HG03432 (cell line): ENCODE measurements at regions not wholly inside any gene's neighbourhood (a gene's known extent, or its start where the extent isn't known, plus 50 kb on each side); places are given as distances from the start of the nearest gene placed in this dataset.

Source experiments
- ATAC-seq: cut with Tn5 transposase; IDR thresholded peaks from one replicate; pipeline ENCODE4 v1.9.1; 2021; ENCODE audit warnings: mild to moderate bottlenecking, moderate library complexity; ENCODE audit not compliant: unreplicated experiment

DNA sequence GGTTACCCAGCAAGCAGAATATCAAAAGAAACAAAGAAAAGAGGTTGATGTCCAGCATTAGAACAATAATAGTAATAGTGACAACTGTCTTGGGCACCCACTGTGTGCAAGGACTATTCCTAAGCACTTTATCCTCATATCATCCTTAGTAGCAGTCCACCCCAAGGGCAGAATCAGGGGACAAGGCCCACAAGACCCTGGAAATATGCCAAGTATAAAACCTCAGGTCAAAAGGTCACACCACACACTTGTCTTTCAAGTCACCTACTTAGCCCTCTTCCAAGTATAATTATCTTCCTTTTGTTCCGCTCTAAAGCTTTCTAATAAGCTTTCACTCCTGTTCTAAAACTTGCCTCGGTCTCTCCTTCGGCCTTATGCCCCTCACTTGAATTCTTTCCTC is 124.0 kb upstream of the STT3B start:
- ATAC-seq = no peak

DNA sequence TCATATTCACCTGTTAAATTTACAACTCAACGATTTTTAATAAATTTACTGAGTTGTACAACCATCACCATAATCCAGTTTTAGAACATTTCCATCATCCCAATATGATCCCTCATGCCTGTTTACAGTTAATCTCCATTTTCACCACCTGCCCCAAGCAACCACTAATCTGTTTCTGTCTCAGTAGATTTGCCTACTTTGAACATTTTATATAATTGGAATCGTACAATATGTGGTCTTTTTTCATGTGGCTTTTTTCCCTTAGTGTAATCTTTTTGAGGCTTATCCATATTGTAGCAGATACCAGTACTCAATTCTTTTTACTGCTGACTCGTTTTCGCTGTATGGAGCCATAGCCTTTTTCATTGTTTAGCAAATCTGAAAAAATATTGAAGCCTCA is 123.3 kb upstream of the STT3B start:
- no peak for ATAC-seq

DNA sequence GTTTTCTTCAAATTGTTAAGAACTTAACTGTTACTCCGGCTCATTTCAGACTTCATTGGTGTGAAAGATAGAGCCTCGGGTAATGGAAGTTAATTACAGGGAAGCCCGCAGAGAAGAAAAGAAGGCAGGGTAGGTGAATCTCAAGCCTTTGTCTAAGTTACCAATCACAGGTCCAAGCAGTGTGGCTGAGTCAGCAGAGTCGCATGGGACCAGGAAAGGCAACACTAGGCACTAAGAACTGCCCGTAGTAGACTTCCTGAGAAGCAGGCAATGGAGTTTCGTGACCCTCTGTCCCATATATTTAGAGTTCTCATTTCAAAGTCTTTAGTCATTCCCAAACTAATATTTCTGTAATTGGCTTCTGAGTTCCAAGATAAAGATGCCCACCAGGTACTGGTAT is 122.9 kb upstream of the STT3B start:
- ATAC-seq = no peak

DNA sequence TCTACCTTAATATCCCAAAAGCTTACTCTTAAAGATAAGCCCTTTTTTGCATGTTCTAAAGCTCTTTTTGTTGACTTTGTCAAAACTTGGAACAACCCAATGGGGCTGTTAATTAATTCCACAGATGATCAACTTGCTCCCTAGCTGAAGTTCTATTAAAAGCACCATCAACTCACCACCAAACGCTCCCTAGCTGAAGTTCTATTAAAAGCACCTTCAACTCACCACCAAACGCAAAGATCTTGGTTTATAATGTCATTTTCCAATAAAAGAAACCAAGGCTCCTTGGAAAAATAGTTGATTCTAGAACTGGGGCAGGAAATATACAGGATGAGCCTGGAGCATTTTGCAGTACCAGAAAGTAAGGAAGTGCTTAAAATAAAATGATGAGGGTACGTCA is 122.3 kb upstream of the STT3B start:
- no peak for ATAC-seq

DNA sequence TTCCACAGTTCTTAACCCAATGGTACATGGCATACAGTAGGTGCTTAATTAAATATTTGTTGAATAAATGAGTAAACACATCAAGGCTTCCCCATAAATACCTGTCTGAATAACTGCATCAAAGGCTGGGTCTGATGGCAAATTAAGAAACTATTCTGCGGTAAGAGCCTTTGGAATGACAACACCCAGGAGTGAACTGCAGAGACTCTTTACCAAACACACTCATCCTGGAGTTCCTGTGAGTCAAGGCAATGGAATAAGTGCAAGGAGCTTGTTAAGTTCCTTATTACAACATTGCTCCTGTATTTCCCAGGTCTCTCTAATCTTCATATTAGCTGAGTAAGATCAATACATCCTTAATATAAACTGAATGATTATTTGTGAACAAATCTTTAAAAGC is 119.9 kb upstream of the STT3B start:
- ATAC-seq = no peak

DNA sequence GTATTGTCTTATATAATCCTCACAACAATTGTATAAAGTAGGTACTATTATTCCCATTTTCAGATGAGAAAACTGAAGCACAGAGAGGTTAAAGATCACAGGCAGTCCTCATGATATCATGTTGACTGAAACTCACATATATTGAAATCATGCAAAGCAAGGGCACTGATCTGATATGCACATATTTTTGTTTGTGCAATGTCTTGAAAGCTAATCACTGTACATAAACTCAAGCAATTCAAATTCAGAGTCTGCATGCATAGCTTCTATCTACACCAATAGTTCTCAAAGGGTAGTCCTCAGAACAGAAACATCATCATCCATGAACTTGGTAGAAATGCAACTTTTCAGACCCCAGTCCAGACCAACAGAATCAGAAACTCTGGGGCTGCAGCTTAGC is 119.2 kb upstream of the STT3B start:
- no peak for ATAC-seq

DNA sequence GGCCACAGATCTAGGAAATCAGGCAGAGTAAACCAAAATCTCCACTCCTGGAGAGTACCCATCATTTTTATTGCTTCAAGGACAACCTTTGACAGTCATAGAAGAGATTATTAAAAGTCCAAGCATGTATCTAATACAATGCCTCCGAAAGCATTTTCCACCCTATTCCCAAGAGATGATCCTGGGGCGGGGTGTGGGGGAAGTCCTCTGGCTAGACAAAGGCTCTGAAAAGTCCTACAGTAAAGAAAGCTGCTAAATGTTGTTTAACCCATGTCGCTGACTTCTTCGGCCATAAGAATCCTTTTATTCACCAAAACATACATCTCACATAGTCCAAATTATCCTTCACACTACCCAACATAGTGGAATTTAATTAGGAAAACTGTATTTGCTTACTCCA is 115.7 kb upstream of the STT3B start:
- ATAC-seq = no peak

DNA sequence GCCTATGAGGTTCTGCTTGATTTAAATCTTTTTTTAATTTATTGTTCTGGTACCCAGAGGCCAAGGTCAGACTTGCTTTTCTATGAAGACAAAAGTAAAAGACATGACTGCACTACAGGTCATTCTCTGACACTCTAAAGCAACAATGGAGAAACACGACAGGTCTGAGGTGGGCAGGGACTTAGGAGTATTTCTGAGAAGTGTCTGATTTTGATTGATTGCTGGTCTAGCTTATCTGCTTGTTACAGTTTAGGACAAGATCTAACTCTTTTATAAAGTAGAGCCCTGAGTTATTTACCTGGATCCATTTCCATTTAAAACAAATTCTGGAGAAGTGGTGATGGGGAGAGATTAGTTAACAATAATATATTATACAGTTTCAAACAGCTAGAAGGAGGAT is 115.2 kb upstream of the STT3B start:
- ATAC-seq = no peak

DNA sequence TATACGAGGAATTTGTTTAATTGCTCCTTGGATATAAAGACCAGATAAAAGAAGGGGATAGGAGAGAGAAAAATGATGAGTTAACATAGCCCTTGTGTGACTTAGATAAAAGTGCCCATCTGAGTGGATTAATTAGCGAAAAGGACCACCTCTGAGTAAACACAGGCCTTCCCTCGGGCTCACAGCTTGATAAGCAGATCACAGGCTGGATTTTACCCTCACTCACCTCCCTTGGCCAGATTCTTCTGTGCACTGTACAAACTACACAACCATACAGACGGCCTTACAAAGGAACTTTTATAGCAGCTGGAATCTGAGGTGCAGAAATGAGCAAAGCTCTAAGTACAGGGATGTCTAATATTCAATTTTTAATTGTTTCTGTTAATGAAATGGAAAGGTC is 112.4 kb upstream of the STT3B start:
- ATAC-seq = no peak

DNA sequence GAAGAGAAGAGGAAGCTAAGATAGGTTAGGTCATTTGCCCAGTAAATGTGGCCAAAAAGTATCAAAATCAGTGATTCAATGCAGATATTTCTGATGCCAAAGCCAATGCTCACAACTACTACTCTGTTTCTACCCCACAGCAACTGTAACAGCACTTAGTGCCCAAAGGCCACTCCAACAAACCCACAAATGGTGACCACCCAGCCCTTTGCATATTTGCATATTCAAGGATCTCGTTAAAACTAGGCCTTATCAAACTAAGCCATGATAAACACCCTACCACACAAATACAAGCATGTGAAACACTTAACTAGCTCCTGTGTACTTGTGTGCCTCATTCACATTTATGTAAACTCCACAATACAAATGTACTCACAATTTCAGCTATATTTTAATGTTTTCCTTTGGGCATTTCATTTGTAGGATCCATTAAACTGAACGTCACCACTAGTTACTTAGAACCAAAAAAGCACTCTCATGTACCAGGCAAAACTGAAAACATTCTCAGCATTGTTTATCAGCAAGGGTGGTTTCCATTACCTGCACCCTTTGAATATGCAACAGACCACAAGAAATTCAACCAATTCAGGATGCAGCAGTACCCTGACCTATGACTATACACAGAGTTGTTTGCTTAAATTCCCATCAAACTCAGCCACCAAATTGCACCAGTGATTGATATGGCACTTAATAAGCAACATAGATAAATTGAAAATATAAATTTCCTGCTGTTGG is 111.2 kb upstream of the STT3B start:
- peak; percentile 85 for ATAC-seq

DNA sequence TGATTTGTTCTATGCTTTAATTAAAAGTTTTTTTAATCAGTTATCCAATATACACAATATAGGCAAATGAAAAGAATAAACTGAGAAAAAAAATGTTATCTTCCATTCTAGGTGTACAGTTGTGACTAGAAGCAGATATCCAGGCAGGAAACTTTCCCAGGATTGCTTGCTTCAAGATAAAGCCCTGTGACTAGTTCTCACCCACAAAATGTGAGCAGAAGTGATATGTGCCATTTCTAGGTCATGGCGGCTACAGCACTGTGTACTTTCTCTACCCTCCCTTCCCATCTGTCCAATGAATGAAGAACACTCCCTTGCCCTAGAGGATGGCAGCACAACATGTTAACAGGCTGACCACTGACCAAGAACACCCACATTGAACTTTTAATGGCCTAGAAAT is 110.5 kb upstream of the STT3B start:
- no peak for ATAC-seq

DNA sequence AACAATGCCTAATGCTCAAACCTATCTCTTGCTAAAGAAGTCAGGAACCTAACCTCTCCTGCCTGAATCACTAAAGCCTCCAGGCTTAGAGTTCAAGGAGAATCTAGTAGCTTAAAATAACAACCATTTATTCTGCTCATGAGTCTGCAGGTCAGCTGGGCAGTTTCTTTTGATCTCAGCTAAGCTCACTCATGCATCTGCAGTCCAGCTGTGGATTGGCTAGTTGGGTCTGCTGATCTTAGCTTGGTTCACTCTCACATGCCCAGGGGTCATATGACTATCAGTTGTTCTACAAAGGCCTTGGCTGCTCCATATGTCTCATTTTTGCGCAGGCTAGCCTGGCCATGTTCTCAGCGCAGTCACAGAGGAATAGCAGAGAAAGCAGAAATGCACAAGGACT is 109.2 kb upstream of the STT3B start:
- no peak for ATAC-seq

DNA sequence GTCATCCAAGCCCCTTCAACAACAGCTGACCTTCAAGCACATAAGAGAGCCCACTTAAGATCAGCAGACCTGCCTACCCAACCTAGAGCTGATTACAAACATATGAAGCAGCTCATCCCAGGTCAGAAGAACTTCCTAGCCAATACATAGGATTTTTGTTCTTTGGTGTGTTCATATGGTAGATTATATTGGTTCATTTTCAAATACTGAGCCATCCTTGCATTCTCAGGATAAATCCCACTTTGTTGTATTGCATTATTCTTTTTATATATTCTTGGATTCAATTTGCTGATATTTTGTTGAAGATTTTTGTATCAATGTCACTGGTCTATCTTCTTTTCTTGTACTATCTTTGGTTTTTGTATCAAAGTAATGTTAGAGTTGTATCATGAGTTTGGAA is 107.3 kb upstream of the STT3B start:
- no peak for ATAC-seq

DNA sequence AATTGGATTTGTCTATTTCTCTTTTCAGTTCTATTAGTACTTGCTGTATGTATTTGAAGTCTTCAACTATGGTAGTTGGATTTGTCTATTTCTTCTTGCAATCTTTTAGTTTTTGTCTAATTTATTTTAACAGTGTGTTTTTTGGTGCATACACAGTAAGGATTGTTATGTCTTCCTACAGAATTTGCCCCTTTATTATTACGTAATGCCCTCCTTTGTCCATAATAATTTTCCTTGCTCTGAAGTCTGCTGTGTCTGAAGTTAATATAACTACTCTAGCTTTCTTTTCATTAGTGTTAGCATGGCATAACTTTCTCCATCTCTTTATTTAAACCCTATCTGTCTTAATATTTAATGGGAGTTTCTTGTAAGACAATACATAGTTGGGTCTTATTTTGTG is 105.1 kb upstream of the STT3B start:
- no peak for ATAC-seq

DNA sequence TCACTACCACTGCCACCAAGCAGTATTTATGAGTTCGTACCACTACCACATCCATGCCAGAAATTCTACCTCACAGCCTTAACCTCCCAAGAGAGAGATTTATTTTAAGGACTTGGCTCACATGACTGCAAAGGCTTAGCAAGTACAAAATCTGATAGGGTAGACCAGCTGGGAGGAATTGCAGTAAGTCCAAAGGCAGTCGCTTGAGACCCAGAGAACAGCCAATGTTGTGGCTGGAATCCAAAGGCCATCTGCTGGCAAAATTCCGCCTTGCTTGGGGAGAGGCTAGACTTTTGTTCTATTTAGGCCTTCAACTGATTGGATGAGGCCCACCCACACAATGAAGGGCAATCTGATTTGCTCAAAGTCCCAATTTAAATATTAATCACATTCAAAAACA is 101.4 kb upstream of the STT3B start:
- ATAC-seq = no peak

DNA sequence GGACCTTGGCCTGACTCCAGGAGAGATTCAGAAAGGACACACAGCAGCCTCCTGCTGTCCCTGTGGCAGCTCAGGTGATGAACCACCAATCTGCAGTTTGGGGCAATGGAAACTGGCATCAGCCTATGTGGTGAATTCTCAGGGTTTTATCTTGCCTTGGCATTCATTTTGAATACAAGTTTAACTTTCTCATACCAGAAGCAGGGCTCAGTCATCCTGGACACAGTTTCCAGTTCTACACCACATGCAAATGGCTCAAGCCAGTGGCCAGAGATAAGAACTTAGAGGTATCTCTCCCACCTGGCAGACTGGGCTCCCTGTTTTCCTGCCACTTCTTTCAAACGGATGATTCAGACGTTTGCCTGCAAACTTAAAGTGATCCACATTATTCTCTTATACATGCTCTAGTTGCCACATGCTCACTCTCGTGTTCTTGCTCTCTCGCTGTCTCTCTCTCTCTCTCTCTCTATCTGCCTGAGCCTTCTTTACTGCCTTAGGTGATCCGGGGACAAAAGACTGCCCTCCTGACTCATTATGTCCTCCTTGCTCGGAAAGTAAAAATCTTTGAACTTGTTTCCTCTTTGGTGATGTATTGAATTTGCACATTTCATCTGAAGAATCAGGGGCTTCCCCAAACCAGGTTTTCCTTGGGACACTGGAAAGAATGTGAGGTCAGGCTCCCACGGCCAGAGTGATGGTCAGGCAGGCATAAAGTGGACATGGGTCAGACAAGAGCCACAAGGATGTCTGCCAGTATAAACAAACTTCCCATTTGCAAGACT is 99.6 kb upstream of the STT3B start:
- ATAC-seq = no peak

DNA sequence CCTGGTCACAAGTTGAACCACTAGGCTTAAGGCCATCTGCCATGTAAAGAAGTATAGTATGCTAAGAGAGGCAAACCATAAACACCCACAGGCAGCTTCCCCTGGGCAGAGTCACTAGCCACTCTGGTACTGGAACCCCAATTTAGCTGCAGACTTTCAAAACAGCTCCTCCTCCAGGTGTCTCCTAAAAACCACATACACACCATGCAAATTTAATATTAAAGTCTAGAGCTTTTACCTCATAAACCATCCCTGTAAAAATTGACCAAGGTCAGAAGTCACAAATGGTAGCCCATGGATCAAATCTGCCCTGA is 99.1 kb upstream of the STT3B start:
- ATAC-seq = peak; percentile 39

DNA sequence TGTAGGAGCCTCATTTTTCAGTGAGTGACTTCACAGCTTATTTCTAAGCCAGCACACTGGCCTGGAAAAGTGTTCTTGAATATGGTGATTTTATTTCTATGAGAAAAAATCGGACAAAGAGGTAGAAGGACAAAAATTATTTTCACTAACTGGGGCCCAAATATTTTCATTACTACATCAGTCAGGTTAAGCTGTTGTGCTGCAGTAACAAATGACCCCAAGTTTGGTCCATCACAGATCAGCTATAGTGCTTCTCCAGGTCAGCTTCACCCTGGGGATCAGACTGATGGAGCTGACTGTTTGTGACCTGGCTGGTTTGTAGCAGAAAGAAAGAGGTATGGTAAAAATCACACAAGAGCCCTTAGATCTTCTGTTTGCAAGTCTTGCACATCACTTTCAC is 97.9 kb upstream of the STT3B start:
- ATAC-seq = no peak

DNA sequence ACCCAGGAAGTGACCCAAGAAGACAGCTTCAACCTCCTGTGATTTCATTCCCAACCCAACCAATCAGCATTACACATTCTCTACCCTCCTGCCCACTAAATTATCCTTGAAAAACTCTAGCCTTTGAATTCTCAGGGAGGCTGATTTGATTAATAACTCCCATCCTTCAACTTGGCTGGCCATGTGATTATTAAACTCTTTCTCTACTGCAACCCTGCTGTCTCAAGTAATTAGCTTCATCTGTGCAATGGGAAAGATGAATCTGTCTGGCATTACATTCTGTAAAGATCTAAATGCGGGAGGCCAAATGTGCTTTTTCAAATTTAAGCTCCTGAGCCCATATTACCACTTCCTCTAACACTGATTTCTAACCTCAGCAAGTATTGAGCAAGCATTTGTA is 95.9 kb upstream of the STT3B start:
- ATAC-seq = no peak

DNA sequence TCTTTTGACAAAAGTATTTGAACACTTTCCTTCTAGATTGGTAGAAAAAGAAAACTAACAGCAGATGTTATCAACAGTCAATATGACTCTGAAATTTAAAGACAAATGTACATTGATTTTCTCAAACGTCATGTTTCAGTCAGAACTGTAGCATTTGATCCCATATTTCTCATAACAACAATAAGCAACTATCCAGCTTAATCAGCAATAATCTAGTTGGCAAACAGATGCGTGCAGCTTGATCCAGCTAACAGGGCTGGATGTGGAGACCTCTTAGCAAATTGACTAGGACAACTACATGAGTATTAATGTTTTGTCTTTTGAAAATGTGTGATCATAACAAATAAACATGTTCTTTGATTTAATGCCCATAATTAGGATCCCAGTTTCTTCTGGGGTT is 94.0 kb upstream of the STT3B start:
- no peak for ATAC-seq

DNA sequence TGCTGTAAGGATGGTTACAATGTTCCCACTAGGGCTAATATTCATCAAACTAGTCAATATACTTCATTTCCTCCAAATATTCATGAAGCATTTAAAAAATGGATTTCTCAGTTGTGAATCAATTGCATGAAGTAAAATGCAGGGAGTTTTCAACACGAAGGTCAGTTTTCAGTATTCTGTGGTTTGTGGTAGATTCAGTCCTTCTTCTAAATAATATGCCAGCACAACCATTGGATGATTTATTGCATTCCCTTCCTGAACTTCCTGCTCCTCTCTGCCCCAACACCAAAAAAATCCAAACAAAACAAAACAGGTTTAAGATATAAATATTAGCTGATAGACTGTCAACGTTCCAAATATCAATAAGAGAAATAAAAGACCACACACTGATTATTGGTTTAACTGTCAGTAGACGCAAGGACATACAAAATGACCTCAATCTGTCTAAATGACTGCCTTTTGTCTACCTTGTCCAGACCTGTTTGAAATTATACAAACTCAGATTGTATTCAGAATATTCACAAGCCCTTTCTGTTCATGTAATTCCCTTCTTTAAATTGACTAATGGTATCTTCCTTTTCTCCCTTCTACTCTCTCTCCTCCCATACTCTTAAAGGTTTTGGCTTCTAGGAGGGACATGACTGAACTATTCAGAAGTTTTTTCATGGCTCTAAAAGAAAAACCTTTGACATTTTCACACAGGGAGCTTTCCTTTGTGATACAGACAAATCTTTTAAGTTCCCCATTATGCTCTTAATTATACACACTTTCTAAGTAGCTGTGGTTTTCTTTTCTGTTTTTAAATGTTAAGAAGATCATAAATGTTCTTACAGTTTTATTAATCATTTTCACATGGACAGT is 92.6 kb upstream of the STT3B start:
- ATAC-seq = no peak

DNA sequence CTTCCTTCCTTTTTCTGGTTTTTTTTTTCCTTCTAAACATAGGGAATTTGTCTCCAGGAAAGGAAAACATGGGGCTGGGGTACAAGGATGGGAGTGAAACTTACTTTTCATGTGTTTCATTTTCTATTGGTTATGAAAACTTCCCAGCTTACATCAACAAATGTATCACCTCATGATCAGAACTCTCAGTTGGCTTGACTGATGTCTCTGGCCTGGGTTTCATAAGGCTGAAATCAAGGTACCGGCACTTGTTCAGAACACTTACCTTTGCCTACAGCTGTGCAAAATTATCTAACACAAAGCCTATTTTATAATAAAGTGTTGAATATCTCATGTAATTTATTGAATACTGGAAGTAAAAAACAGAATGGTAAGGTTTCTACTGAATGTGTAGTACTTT is 91.8 kb upstream of the STT3B start:
- no peak for ATAC-seq
